ENCODE measurements at regions not wholly inside any gene's neighbourhood (a gene's known extent, or its start where the extent isn't known, plus 50 kb on each side); places are given as distances from the start of the nearest gene placed in this dataset.

DNA sequence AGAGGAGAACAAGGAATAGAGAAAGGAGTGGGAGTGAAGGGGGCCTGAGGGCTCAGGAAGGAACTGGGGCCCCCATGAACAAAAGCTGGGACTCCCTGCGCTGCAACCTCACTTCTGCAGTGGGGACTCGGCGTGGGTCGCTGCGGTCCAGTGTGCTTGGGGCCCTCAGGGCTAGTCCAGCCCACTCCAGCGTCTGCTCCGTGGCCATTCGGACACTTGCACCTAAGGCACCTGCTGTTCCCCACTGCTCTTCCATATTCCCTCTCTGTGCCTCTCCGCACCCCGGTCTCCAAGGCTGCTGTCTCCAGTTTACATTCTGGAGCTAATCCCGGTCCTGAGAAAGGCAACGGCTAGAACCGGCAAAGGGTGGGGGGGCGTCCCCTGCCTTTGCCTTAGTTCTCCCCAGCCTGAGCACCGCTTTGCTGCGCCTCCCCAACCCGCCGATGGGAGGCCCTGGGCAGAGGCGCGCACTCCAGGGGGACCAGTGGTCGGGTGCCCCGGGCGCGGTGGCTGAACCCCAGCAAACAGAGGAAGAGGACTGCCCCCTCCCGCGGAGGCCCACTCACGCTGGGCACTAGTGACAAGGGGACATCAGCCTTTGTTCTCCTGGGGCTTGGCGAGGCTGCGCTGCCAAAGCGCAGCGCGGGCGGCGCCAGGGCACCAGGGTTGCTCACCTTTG lies 327.7 kb upstream of the F9 start:
- TF ChIP-seq, protein P1, sequence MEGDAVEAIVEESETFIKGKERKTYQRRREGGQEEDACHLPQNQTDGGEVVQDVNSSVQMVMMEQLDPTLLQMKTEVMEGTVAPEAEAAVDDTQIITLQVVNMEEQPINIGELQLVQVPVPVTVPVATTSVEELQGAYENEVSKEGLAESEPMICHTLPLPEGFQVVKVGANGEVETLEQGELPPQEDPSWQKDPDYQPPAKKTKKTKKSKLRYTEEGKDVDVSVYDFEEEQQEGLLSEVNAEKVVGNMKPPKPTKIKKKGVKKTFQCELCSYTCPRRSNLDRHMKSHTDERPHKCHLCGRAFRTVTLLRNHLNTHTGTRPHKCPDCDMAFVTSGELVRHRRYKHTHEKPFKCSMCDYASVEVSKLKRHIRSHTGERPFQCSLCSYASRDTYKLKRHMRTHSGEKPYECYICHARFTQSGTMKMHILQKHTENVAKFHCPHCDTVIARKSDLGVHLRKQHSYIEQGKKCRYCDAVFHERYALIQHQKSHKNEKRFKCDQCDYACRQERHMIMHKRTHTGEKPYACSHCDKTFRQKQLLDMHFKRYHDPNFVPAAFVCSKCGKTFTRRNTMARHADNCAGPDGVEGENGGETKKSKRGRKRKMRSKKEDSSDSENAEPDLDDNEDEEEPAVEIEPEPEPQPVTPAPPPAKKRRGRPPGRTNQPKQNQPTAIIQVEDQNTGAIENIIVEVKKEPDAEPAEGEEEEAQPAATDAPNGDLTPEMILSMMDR (IDR thresholded peaks at IDR 0.05) = no peak
- TF ChIP-seq POLR2A (IDR thresholded peaks at IDR 0.05) = no peak
- TF ChIP-seq POLR2AphosphoS5 (IDR thresholded peaks at IDR 0.05) = no peak

Measured in breast epithelium (tissue), 3 donors.